ENCODE measurements at regions not wholly inside any gene's neighbourhood (a gene's known extent, or its start where the extent isn't known, plus 50 kb on each side); places are given as distances from the start of the nearest gene placed in this dataset.

- no peak for TF ChIP-seq TEAD4 (IDR thresholded peaks at IDR 0.05; ENCODE audit: borderline replicate concordance, insufficient read depth)
- TF ChIP-seq CTCF (IDR thresholded peaks at IDR 0.05) = no peak
- no peak for TF ChIP-seq RAD21 (IDR thresholded peaks at IDR 0.05; ENCODE audit: low read length)
- no peak for TF ChIP-seq MAX (IDR thresholded peaks at IDR 0.05; ENCODE audit: low read depth)
- TF ChIP-seq GABPA (IDR thresholded peaks at IDR 0.05; ENCODE audit: low read depth) = no peak
- no peak for TF ChIP-seq ZBTB33 (IDR thresholded peaks at IDR 0.05; ENCODE audit: borderline replicate concordance, low read depth)
- no peak for TF ChIP-seq POLR2AphosphoS5 (IDR thresholded peaks at IDR 0.05; ENCODE audit: low read depth, low read length)
- TF ChIP-seq YY1 (IDR thresholded peaks at IDR 0.05; ENCODE audit: low read depth) = no peak
- TF ChIP-seq FOSL2 (IDR thresholded peaks at IDR 0.05; ENCODE audit: borderline replicate concordance, low read depth) = no peak
- TF ChIP-seq REST (IDR thresholded peaks at IDR 0.05; ENCODE audit: low read depth, low read length) = no peak
- no peak for TF ChIP-seq USF2 (IDR thresholded peaks at IDR 0.05; ENCODE audit: borderline replicate concordance, low read depth, low read length)
Measured at GRCh38 chr10:62573929-62574328, 199.8 kb downstream of the ZNF365 start.

Measured in SK-N-SH (cell line).